Activated CD8-positive, alpha-beta memory T cell treated with anti-CD3 and anti-CD28 coated beads, Interleukin-2, amount 10 ng/mL, durations not matched to agents 7 days and 5 days (primary cell): ENCODE measurements at regions not wholly inside any gene's neighbourhood (a gene's known extent, or its start where the extent isn't known, plus 50 kb on each side); places are given as distances from the start of the nearest gene placed in this dataset.

Experiments
- ATAC-seq: fragments of 150-1000 bp; cut with Tn5 transposase; one replicate; pipeline ENCODE4 v1.10.0; 2021; ENCODE audit warnings: moderate library complexity
- CTCF ChIA-PET: fragments of 350-600 bp; sonication (Branson Sonifier 250); formaldehyde crosslinking; loops from one replicate; lab custom pipeline; 2021; ENCODE audit warnings: antibody characterized with exemption; lab: Charles Lee
- DNase-seq: peaks from one replicate; pipeline ENCODE4 v3.0.0-alpha.2; 2020
- H3K27ac Mint-ChIP-seq: one replicate; pipeline ENCODE4 v1.8.0; 2021; ENCODE audit warnings: mild to moderate bottlenecking, mixed read lengths
- H3K27me3 Mint-ChIP-seq: one replicate; pipeline ENCODE4 v1.8.0; 2021; ENCODE audit warnings: mixed read lengths
- H3K36me3 Mint-ChIP-seq: one replicate; pipeline ENCODE4 v1.8.0; 2021; ENCODE audit warnings: mild to moderate bottlenecking, mixed read lengths
- H3K4me1 Mint-ChIP-seq: one replicate; pipeline ENCODE4 v1.8.0; 2021; ENCODE audit warnings: mixed read lengths
- H3K4me3 Mint-ChIP-seq: one replicate; pipeline ENCODE4 v1.8.0; 2021; ENCODE audit warnings: mild to moderate bottlenecking, moderate library complexity, mixed read lengths
- H3K9me3 Mint-ChIP-seq: one replicate; pipeline ENCODE4 v1.8.0; 2022; ENCODE audit warnings: low read depth, mixed read lengths

- Mint-ChIP-seq H3K9me3 (peaks cover 7% of the 10 kb centered on the region), H3K4me1 (no peaks in the 10 kb centered on the region), H3K4me3 (no peak overlapping the region), H3K27me3 (no peaks in the 10 kb centered on the region), H3K27ac (no peak overlapping the region), H3K36me3 (no peaks in the 10 kb centered on the region)
- no peak for ATAC-seq
- DNase-seq, result no peak
- CTCF ChIA-PET, result no interaction called here
Measured at GRCh38 chr4:96497621-96498020, 657.7 kb downstream of the PDHA2 start.

GRCh38 chr4:96504386-96504785 lies 664.5 kb downstream of the PDHA2 start:
- Mint-ChIP-seq H3K9me3 (peaks cover 2% of the 10 kb centered on the region), H3K27me3 (no peaks in the 10 kb centered on the region), H3K27ac (no peak overlapping the region), H3K4me3 (no peak overlapping the region), H3K36me3 (no peaks in the 10 kb centered on the region), H3K4me1 (no peaks in the 10 kb centered on the region)
- ATAC-seq (no peak), DNase-seq (no peak)
- CTCF ChIA-PET, result no interaction called here

DNA sequence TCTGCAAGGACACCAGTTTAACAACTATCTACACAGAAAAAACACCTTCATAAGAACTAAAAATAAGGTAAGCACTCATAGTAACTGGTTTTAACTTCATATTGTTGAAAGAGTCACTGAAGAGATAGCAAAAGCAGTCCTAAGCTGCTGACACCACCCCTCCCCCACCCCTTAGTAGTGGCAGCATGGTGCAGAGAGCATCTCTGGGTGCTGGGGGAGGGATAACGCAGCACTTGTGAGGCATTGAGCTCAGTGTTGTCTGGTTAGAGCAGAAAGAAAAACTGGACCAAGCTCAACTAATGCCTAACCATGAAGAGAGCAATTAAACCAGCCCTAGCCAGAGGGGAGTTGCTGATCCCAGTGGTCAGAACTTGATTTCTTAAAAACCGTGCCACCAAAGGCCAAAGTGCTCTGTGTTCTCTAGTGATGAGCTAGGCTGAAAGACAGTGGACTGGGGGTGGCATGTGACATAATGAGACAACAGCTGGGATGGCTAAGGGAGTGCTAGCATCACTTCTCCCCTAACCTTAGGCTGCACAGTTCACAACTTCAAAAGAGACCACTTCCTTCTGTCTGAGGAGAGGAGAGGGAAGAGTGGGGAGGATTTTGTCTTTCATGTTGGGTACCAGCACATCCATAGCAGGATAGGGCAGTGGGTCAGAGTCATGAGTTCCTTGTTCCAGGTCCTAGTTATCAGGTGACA lies 669.3 kb downstream of the PDHA2 start:
- no peak for ATAC-seq
- Mint-ChIP-seq H3K36me3 (no peaks in the 10 kb centered on the region), H3K4me3 (no peak overlapping the region), H3K9me3 (peaks cover 2% of the 10 kb centered on the region), H3K27ac (no peak overlapping the region), H3K27me3 (no peaks in the 10 kb centered on the region), H3K4me1 (no peaks in the 10 kb centered on the region)
- no peak for DNase-seq
- CTCF ChIA-PET, result no interaction called here

DNA sequence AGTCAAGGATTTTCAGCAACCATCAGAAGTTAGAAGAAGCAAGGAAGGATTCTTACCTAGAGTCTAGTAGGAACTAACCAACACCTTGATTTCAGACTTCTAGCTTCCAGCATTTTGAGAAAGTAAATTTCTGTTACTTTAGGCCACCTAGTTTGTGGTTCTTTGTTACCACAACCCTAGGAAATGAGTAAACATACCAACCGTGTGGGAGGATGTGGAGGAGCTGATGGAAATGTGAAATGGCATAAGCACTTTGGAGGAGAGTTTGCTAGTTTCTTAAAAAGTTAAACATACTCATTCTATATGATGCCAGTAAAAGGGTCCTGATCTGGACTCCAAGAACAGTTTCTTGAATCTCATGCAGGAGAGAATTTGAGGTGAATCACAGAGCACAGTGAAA lies 679.4 kb downstream of the PDHA2 start:
- Mint-ChIP-seq H3K36me3 (no peaks in the 10 kb centered on the region), H3K27me3 (no peaks in the 10 kb centered on the region), H3K9me3 (no peaks in the 10 kb centered on the region), H3K27ac (no peak overlapping the region), H3K4me3 (no peak overlapping the region), H3K4me1 (peaks cover 6% of the 10 kb centered on the region)
- no peak for DNase-seq
- no peak for ATAC-seq
- CTCF ChIA-PET, result no interaction called here

DNA sequence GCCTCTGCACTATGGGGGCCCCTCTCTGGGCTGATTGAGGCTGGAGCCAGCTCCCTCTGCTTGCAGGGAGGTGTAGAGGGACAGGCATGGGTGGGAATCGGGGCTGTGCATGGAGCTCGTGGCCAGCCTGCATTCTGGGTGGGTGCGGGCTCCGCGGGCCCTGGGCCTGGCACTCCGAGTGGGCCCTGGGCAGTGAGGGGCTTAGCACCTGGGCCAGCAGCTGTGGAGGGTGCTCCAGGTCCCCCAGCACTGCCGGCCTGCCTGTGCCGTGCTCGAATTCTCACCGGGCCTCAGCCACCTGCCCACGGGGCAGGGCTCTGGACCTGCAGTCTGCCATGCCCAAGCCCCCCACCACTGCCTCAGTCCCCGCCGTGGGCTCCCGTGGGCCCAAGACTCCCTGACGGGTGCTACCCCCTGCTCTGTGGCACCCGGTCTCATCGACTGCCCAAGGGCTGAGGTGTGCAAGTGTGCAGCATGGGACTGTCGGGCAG lies 681.2 kb downstream of the PDHA2 start:
- CTCF ChIA-PET, result no interaction called here
- H3K4me3 Mint-ChIP-seq, result no peak overlapping the region
- no peaks in the 10 kb centered on the region for H3K9me3 Mint-ChIP-seq
- H3K4me1 Mint-ChIP-seq, result peaks cover 6% of the 10 kb centered on the region
- H3K36me3 Mint-ChIP-seq, result no peaks in the 10 kb centered on the region
- no peaks in the 10 kb centered on the region for H3K27me3 Mint-ChIP-seq
- DNase-seq (no peak), ATAC-seq (no peak)
- H3K27ac Mint-ChIP-seq, result no peak overlapping the region

DNA sequence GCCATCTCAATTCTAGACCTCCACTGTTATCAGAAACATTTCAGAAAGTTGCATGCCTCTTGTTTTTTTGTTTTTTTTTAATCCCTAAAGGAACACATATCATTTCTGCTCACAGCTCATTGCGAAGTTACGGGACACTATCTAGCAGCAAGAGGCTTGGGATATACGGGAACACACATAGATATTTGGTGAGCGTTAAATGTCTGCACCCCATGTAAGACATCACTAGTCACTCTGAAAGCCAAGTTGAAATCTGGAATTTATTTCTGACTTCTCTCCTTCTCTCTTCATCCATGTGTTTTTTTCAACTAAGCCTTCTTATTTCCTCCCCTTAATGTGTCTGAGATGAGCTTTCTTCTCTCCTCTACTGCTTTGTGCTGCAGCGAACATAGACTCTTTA lies 683.7 kb downstream of the PDHA2 start:
- ATAC-seq, result no peak
- peaks cover 2% of the 10 kb centered on the region for H3K9me3 Mint-ChIP-seq
- H3K27me3 Mint-ChIP-seq, result no peaks in the 10 kb centered on the region
- no peak overlapping the region for H3K4me3 Mint-ChIP-seq
- H3K4me1 Mint-ChIP-seq, result peaks cover 6% of the 10 kb centered on the region
- H3K27ac Mint-ChIP-seq, result no peak overlapping the region
- DNase-seq, result no peak
- CTCF ChIA-PET, result no interaction called here
- H3K36me3 Mint-ChIP-seq, result no peaks in the 10 kb centered on the region

DNA sequence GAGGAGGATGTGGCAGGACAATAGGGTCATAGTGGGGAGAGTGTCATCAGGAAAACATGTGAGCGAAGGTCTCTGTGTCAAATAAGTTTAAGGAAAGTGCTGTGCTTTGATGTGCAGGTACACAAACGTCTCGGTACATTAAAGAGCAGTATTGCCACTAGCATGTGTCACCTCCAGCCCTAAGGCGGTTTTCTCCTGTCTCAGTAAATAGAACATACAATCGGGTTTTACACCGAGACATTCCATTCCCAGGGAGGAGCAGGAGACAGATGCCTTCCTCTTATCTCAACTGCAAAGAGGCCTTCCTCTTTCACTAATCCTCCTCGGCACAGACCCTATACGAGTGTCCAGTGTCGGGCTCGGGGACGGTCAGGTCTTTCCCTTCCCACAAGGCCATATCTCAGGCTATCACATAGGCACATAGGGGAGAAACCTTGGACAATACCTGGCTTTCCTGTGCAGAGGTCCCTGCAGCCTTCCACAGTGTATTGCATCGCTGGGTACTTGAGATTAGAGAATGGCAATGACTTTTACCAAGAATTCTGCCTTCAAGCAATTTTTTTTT lies 684.5 kb downstream of the PDHA2 start:
- Mint-ChIP-seq H3K27ac (no peak overlapping the region), H3K27me3 (no peaks in the 10 kb centered on the region), H3K4me3 (no peak overlapping the region), H3K4me1 (peaks cover 1% of the 10 kb centered on the region), H3K9me3 (peaks cover 2% of the 10 kb centered on the region), H3K36me3 (no peaks in the 10 kb centered on the region)
- no peak for DNase-seq
- CTCF ChIA-PET, result no interaction called here
- ATAC-seq, result no peak

DNA sequence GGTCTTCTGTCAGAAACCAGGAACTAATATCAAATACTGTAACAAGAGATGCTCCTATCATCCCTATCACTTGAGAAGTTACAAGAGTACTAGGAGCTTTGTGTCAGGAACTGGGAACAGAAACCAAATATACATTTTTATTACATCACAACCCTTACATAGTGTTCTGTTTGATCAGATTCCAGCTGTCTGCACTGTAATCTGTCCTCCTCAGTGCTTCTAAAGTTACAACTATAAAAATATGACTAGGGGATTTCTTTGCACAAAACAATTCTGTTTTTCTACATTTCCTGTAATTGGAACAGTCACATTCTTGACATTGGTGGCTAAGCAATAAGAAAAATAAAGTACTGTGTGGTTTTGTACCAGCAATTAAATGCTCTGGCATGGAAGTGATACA lies 686.0 kb downstream of the PDHA2 start:
- Mint-ChIP-seq H3K27ac (no peak overlapping the region), H3K4me3 (no peak overlapping the region), H3K9me3 (peaks cover 5% of the 10 kb centered on the region), H3K36me3 (no peaks in the 10 kb centered on the region), H3K4me1 (no peaks in the 10 kb centered on the region), H3K27me3 (no peaks in the 10 kb centered on the region)
- ATAC-seq, result no peak
- DNase-seq, result no peak
- CTCF ChIA-PET, result no interaction called here

GRCh38 chr4:96526625-96527024 lies 686.7 kb downstream of the PDHA2 start:
- no peak for DNase-seq
- Mint-ChIP-seq H3K4me1 (no peaks in the 10 kb centered on the region), H3K9me3 (peaks cover 5% of the 10 kb centered on the region), H3K27me3 (no peaks in the 10 kb centered on the region), H3K36me3 (no peaks in the 10 kb centered on the region), H3K4me3 (no peak overlapping the region), H3K27ac (no peak overlapping the region)
- ATAC-seq, result no peak
- CTCF ChIA-PET, result no interaction called here

- ATAC-seq (no peak), DNase-seq (no peak)
- H3K9me3 Mint-ChIP-seq, result peaks cover 11% of the 10 kb centered on the region
- H3K27me3 Mint-ChIP-seq, result no peaks in the 10 kb centered on the region
- no peaks in the 10 kb centered on the region for H3K36me3 Mint-ChIP-seq
- no peaks in the 10 kb centered on the region for H3K4me1 Mint-ChIP-seq
- H3K4me3 Mint-ChIP-seq, result no peak overlapping the region
- no peak overlapping the region for H3K27ac Mint-ChIP-seq
- CTCF ChIA-PET, result no interaction called here
Measured at GRCh38 chr4:96531836-96532235, 691.9 kb downstream of the PDHA2 start.

- no peaks in the 10 kb centered on the region for H3K4me1 Mint-ChIP-seq
- H3K27ac Mint-ChIP-seq, result no peak overlapping the region
- CTCF ChIA-PET, result no interaction called here
Measured at GRCh38 chr4:96543346-96543745, 703.5 kb downstream of the PDHA2 start.

GRCh38 chr4:96558466-96558865 lies 718.6 kb downstream of the PDHA2 start:
- no peaks in the 10 kb centered on the region for H3K36me3 Mint-ChIP-seq
- H3K27me3 Mint-ChIP-seq, result no peaks in the 10 kb centered on the region
- CTCF ChIA-PET, result no interaction called here
- no peak for DNase-seq
- no peak overlapping the region for H3K4me3 Mint-ChIP-seq
- peaks cover 2% of the 10 kb centered on the region for H3K9me3 Mint-ChIP-seq
- H3K27ac Mint-ChIP-seq, result no peak overlapping the region
- no peak for ATAC-seq
- no peaks in the 10 kb centered on the region for H3K4me1 Mint-ChIP-seq

More at GRCh38 chr4:96543346-96543745, 703.5 kb downstream of the PDHA2 start:
- ATAC-seq, result no peak
- DNase-seq, result no peak
- no peak overlapping the region for H3K4me3 Mint-ChIP-seq
- no peaks in the 10 kb centered on the region for H3K27me3 Mint-ChIP-seq
- H3K36me3 Mint-ChIP-seq, result no peaks in the 10 kb centered on the region
- H3K9me3 Mint-ChIP-seq, result no peaks in the 10 kb centered on the region

- H3K27ac Mint-ChIP-seq, result no peak overlapping the region
- peaks cover 2% of the 10 kb centered on the region for H3K9me3 Mint-ChIP-seq
- CTCF ChIA-PET, result no interaction called here
- H3K4me1 Mint-ChIP-seq, result no peaks in the 10 kb centered on the region
- no peak for ATAC-seq
- DNase-seq, result no peak
- H3K36me3 Mint-ChIP-seq, result no peaks in the 10 kb centered on the region
- H3K4me3 Mint-ChIP-seq, result no peak overlapping the region
- H3K27me3 Mint-ChIP-seq, result no peaks in the 10 kb centered on the region
Measured at GRCh38 chr4:96566755-96567154, 726.9 kb downstream of the PDHA2 start.

DNA sequence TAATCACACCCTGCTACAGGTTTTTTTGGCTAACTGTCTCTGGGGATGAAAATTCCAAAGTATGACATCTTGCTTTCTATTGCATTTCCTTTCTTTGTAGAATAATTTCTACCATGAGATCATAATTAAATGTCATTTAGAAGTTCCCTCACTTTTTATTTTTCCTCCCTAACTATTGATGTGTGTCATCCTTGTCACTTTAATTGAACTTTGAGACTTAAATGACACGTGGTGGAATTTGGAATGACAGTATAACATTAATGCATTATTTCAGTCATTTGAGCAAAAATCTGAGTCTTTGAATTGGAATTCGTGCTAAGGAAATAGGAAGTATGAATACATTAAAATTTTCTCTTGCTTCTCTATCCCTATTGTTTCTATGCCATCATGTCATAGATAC lies 745.4 kb downstream of the PDHA2 start:
- no peak overlapping the region for H3K27ac Mint-ChIP-seq

More for the DNA sequence above, 745.4 kb downstream of the PDHA2 start:
- DNase-seq, result no peak
- Mint-ChIP-seq H3K4me3 (no peak overlapping the region), H3K36me3 (no peaks in the 10 kb centered on the region), H3K4me1 (no peaks in the 10 kb centered on the region), H3K9me3 (peaks cover 8% of the 10 kb centered on the region), H3K27me3 (no peaks in the 10 kb centered on the region)
- no peak for ATAC-seq
- CTCF ChIA-PET, result no interaction called here
